GM18499 (cell line): ENCODE measurements at regions not wholly inside any gene's neighbourhood (a gene's known extent, or its start where the extent isn't known, plus 50 kb on each side); places are given as distances from the start of the nearest gene placed in this dataset.
"Not testable (repeated sequence)": the region's sequence is repeated elsewhere in the genome, so short reads cannot be mapped to it uniquely, and the experiment has no call there.

ENCODE experiments used
- ATAC-seq: cut with Tn5 transposase; IDR thresholded peaks from one replicate; pipeline ENCODE4 v1.9.1; 2021; ENCODE audit warnings: moderate number of reproducible peaks; ENCODE audit not compliant: insufficient read depth, unreplicated experiment

DNA sequence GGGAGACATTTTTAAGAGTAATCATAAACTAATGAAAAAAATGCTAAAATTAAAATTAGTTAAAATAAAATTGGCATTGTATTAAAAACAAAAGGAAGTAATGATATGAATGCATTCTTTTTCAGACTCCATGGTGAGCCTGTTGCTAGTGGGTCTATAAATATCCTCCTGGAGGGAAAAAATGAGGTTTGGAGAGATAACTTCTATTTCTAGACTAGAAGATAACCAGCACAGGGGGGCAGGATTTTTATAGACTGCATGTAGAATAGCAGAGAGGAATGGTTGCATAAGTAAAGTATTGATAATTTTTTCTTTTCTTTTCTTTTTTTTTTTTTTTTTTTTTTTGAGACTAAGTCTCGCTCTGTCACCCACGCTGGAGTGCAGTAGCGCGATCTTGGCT is 835.8 kb upstream of the VRK2 start:
- no peak for ATAC-seq

- no peak for ATAC-seq
Measured at GRCh38 chr2:57217013-57217412, 829.6 kb upstream of the VRK2 start.

- no peak for ATAC-seq
Measured at GRCh38 chr2:57218206-57218605, 828.4 kb upstream of the VRK2 start.

DNA sequence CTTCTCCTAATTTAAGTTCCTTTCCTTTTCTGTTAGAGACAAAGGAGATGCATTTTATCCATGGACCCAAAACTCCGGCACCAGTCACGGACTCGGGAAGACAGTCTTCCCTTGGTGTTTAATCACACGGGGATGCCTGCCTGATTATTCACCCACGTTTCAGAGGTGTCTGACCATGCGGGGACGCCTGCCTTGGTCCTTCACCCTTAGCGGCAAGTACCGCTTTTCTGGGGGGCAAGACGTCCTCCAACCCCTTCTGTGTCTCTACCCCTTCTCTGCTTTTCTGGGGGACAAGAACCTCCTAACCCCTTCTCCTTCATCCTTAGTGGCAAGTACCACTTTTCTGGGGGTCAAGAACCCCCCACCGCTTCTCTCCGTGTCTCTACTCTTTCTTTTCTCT is 816.9 kb upstream of the VRK2 start:
- not testable (repeated sequence) for ATAC-seq

- not testable (repeated sequence) for ATAC-seq
Measured at GRCh38 chr2:57232341-57232740, 814.3 kb upstream of the VRK2 start.

GRCh38 chr2:57251495-57251894 is 795.1 kb upstream of the VRK2 start:
- not testable (repeated sequence) for ATAC-seq

DNA sequence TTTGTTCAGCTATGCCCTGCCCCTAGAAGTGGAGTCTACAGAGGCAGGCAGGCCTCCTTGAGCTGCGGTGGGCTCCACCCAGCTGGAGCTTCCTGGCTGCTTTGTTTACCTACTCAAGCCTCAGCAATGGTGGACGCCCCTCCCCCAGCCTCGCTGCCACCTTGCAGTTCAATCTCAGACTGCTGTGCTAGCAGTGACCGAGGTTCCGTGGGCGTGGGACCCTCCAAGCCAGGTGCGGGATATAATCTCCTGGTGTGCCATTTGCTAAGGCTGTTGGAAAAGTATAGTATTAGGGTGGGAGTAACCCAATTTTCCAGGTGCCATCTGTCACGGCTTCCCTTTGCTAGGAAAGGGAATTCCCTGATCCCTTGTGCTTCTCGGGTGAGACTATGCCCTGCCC is 770.2 kb upstream of the VRK2 start:
- not testable (repeated sequence) for ATAC-seq

GRCh38 chr2:57278451-57278850 is 768.2 kb upstream of the VRK2 start:
- ATAC-seq, result no peak

DNA sequence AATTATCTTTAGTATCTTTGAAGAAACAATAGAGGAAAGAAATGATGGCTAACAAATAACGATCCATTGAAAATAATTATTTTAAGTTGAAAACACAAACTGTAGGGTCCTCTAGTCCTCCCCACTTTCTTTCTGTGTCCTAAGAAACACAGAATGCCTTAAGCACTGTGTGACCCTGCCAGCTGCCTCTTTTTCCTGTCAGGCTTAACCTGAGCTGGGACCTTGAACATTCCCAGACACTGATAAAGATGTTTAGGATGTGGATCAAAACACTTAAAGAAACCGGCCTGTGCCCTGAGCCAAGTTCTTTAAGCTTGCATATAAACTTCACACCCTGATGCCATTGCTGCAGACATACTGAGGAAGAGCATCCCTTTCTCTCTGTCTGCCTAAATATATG is 755.4 kb upstream of the VRK2 start:
- ATAC-seq, result no peak

DNA sequence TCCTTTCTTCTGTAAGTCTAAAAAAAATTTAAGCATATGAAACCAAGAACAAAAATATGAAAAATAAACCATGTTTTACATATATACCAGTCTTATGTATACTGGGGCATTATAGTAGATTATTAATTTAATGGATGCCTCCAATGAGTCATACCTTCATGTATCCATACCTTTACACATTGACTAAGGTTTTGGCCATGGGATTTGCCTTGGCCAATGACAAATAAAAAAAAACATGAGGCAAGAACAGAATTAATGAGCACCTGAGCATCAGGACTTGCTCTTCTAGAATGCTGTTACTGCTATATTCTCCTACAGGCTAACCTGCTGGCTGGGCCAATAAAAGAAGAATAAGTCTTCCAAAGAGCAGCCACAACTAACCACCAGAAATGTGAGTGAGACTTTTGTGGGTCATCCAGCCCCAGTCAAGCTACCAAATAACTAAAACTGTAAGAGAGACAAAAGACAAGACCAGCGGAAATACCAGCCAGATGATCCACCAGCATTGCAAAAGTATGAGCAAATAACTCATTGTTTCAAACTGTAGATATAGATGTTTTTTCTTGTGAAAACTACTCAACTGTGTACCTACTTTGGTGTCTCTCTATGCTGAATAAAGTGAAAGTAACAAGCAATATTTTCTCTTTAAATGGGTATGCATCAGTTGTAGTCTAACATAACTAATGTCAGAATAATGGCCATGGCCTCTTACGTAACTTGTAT is 749.6 kb upstream of the VRK2 start:
- no peak for ATAC-seq

- no peak for ATAC-seq
Measured at GRCh38 chr2:57313678-57314077, 732.9 kb upstream of the VRK2 start.

DNA sequence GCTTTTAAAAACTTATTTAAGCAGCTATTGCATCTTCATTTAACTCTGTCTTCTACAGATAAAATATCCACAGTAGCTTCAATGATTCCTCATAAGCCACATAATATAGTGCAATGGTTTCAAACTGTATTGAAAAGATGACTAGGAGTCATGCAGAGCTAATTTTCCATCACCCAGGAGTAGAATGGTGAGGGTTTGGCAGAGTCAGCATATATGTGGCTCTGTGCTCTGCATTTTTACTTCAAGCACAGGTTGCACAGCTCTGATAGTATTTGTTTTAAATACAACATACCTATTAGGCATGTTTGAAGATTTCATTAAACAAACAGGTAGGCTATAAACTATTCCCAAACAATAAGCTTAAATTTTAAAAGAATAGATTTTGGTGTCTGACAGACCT is 731.9 kb upstream of the VRK2 start:
- no peak for ATAC-seq

DNA sequence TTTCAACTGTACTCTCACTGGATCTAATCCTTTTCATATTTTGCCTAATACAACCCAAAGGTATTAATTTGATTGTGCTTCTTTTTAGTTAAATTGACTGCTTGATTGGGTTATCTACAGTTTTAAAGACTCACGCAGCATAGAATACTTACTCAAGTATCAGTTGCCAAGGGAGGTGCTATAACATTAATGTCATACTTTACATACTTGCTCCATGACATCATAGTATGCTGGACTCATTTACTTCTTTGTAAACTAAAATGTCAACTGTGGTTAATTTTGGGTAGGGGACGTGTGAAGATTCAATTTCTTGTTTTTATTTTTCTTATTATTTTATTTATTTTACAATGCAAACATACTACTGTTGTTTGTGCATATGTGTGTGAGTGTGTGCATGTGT is 716.2 kb upstream of the VRK2 start:
- ATAC-seq, result no peak

GRCh38 chr2:57333221-57333620 is 713.4 kb upstream of the VRK2 start:
- no peak for ATAC-seq

- ATAC-seq, result no peak
Measured at GRCh38 chr2:57343391-57344006, 703.1 kb upstream of the VRK2 start.

GRCh38 chr2:57368190-57368589 is 678.4 kb upstream of the VRK2 start:
- ATAC-seq, result no peak

GRCh38 chr2:57370882-57371585 is 675.6 kb upstream of the VRK2 start:
- ATAC-seq, result no peak

GRCh38 chr2:57372237-57372984 is 674.2 kb upstream of the VRK2 start:
- ATAC-seq, result no peak

DNA sequence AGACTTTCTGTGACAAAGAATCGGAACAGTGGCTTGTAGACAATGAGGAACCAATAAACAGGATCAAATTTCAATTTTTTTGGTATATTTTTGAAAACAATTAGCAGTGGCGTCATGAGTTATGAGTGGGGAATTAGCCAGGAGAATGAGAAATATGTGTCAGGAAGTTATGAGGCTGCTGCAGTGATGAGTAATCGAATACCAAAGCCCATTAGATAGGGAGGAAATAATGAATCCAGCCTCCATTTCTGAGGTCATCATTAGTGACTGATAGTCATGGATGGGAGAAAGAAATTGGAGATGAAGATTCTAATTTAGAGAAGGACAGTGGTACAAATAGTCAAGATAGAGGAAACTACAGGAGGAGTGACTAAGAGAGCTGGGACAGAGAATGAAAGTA is 673.1 kb upstream of the VRK2 start:
- no peak for ATAC-seq

GRCh38 chr2:57376985-57377384 is 669.6 kb upstream of the VRK2 start:
- no peak for ATAC-seq

DNA sequence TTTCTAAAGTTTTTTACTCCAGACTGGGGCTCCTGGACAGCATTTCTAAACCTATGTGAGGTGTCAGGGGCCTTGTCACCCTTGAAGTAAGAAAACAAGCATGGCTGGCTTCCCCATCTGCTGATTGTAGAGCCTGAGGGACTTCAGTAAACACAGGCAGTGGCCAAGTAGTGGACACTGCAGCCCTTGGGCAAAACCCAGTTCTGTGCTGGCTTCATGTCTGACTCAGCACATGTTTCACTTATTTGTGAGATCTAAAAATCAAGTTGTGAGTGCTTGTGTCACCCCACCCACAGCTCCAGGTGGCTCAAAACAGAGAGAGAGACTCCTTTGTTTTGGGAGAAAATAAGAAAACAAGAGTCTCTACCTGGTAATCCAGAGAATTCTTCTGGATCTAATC is 660.3 kb upstream of the VRK2 start:
- ATAC-seq, result no peak
